Ascending aorta (tissue), 2 donors: ENCODE measurements at regions not wholly inside any gene's neighbourhood (a gene's known extent, or its start where the extent isn't known, plus 50 kb on each side); places are given as distances from the start of the nearest gene placed in this dataset.

Source experiments
- DNase-seq, 2 donors: peaks; one replicate each; pipeline ENCODE4 v3.0.0-alpha.2; 2019; ENCODE audit warnings: low spot score in 2 of 2
- H3K27ac ChIP-seq, 2 donors: fragments of 200-600 bp; sonication (generic); one replicate each; pipeline ENCODE4 v1.5.1; 2016 to 2017; ENCODE audit warnings: mild to moderate bottlenecking in 1 of 2
- H3K27me3 ChIP-seq: fragments of 200-600 bp; sonication (generic); one replicate; pipeline ENCODE4 v1.5.1; 2017
- H3K36me3 ChIP-seq, 2 donors: fragments of 200-600 bp; sonication (generic); one replicate each; pipeline ENCODE4 v1.5.1; 2016
- H3K4me1 ChIP-seq, 2 donors: fragments of 200-600 bp; sonication (generic); one replicate each; pipeline ENCODE4 v1.5.1; 2016 to 2017; ENCODE audit warnings: mild to moderate bottlenecking in 1 of 2
- H3K4me3 ChIP-seq, 2 donors: fragments of 200-600 bp; sonication (generic); one replicate each; pipeline ENCODE4 v1.5.1; 2016 to 2017; ENCODE audit warnings: mild to moderate bottlenecking in 1 of 2
- H3K9me3 ChIP-seq, 2 donors: fragments of 200-600 bp; sonication (generic); one replicate each; pipeline ENCODE4 v1.5.1; 2016
- intact Hi-C: fragments of 100-400 bp; cut with DNase I; formaldehyde crosslinking; loops from one replicate; pipeline ENCODE4 v1.15.1; 2023
- TF ChIP-seq, protein P1 (sequence below), 3 experiments: fragments of 200-600 bp in 2 of 3; fragments of 450-650 bp in 1 of 3; sonication (generic) in 2 of 3; IDR thresholded peaks; one replicate each; pipeline ENCODE4 v1.5.1; 2016 to 2019; ENCODE audit warnings: antibody characterized with exemption in 3 of 3, mild to moderate bottlenecking in 1 of 3, moderate library complexity in 1 of 3

DNA sequence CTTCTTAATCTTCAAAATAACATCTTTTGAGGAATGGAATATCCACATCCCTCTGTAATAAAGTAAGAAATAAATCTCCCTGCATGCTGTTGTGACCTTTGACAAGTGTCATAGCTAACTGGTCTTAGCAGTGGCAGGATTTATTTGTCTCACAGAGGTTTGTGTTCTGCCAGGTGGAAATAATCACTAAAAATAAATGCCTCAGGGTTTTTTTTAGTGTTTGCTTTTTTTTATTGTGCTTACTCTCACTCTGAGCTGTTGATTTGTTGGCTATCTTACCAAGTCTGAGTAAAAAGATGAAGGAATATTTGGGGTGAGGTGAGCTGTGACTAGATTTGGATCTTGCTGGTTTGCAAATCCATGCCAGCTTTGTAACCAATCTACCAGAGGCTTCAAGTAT lies 285.4 kb downstream of the ALG10B start:
- intact Hi-C loops, result no loop called here
- Histone ChIP-seq H3K9me3 (no peaks in the 10 kb centered on the region), H3K36me3 (no peaks in the 10 kb centered on the region), H3K4me1 (no peaks in the 10 kb centered on the region), H3K4me3 (no peak overlapping the region), H3K27me3 (no peaks in the 10 kb centered on the region), H3K27ac (no peak overlapping the region)
- TF ChIP-seq, protein P1, sequence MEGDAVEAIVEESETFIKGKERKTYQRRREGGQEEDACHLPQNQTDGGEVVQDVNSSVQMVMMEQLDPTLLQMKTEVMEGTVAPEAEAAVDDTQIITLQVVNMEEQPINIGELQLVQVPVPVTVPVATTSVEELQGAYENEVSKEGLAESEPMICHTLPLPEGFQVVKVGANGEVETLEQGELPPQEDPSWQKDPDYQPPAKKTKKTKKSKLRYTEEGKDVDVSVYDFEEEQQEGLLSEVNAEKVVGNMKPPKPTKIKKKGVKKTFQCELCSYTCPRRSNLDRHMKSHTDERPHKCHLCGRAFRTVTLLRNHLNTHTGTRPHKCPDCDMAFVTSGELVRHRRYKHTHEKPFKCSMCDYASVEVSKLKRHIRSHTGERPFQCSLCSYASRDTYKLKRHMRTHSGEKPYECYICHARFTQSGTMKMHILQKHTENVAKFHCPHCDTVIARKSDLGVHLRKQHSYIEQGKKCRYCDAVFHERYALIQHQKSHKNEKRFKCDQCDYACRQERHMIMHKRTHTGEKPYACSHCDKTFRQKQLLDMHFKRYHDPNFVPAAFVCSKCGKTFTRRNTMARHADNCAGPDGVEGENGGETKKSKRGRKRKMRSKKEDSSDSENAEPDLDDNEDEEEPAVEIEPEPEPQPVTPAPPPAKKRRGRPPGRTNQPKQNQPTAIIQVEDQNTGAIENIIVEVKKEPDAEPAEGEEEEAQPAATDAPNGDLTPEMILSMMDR (IDR thresholded peaks at IDR 0.05), result no peak
- DNase-seq, result no peak
